ENCODE measurements at regions not wholly inside any gene's neighbourhood (a gene's known extent, or its start where the extent isn't known, plus 50 kb on each side); places are given as distances from the start of the nearest gene placed in this dataset.

- Mint-ChIP-seq H3K27me3 (ENCODE audit: insufficient read depth, low read depth, poor library complexity) (peaks cover 12% of the 10 kb centered on the region), H3K4me3 (no peak overlapping the region), H3K9me3 (peaks cover 24% of the 10 kb centered on the region), H3K27ac (no peak overlapping the region; the same call in 1 of the 2 replicates), H3K4me1 (peaks cover 14% of the 10 kb centered on the region), H3K36me3 (ENCODE audit: low read depth) (peaks cover 24% of the 10 kb centered on the region; the same call in 2 of the 3 replicates)
- no peak for ATAC-seq
- Histone ChIP-seq H3K27me3 (ENCODE audit: insufficient read depth) (no peaks in the 10 kb centered on the region), H3K36me3 (ENCODE audit: insufficient read depth) (no peaks in the 10 kb centered on the region), H3K27ac (ENCODE audit: low read depth) (no peak overlapping the region), H3K4me2 (no peak overlapping the region), H4K20me1 (replicated peaks; ENCODE audit: insufficient read depth) (no peaks in the 10 kb centered on the region), H3K4me1 (ENCODE audit: insufficient read depth) (no peaks in the 10 kb centered on the region), H3F3A (replicated peaks; ENCODE audit: low read depth) (no peaks in the 10 kb centered on the region), H2AFZ (no peak overlapping the region), H3K79me2 (replicated peaks; ENCODE audit: insufficient read depth) (no peaks in the 10 kb centered on the region), H3K9me2 (ENCODE audit: insufficient read depth) (peaks cover 14% of the 10 kb centered on the region), H3K4me3 (no peak overlapping the region)
- DNase-seq (ENCODE audit: low spot score): no peak
- TF ChIP-seq ZNF114 (CRISPR knock-in tag; IDR thresholded peaks at IDR 0.05) (no peak), NANOG (IDR thresholded peaks at IDR 0.05; ENCODE audit: borderline replicate concordance) (no peak), EZH2 (IDR thresholded peaks at IDR 0.05; ENCODE audit: low read depth, unreplicated experiment) (no peak), POLR2AphosphoS5 (IDR thresholded peaks at IDR 0.05; ENCODE audit: low read depth) (no peak), REST (IDR thresholded peaks at IDR 0.05; ENCODE audit: unreplicated experiment) (no peak), EZH2phosphoT487 (IDR thresholded peaks at IDR 0.05; ENCODE audit: unreplicated experiment) (no peak), CREB1 (CRISPR knock-in tag; IDR thresholded peaks at IDR 0.05; ENCODE audit: low read depth) (no peak), ZNF462 (CRISPR knock-in tag; IDR thresholded peaks at IDR 0.05) (no peak)
These were observed 905.7 kb downstream of the LTN1 start for GRCh38 chr21:28086861-28087581.

All from GM23338 (cell line).